CD4-positive, alpha-beta T cell treated with Interleukin-17A for 4 hours (primary cell): ENCODE measurements at regions not wholly inside any gene's neighbourhood (a gene's known extent, or its start where the extent isn't known, plus 50 kb on each side); places are given as distances from the start of the nearest gene placed in this dataset.

Experiments
- DNase-seq: peaks from one replicate; pipeline ENCODE4 v3.0.0-alpha.2; 2020; ENCODE audit warnings: mixed read lengths

GRCh38 chr5:124252747-124253146 is 493.7 kb downstream of the ZNF608 start:
- DNase-seq = no peak

- no peak for DNase-seq
These were observed 494.2 kb downstream of the ZNF608 start for GRCh38 chr5:124252191-124252638.

DNA sequence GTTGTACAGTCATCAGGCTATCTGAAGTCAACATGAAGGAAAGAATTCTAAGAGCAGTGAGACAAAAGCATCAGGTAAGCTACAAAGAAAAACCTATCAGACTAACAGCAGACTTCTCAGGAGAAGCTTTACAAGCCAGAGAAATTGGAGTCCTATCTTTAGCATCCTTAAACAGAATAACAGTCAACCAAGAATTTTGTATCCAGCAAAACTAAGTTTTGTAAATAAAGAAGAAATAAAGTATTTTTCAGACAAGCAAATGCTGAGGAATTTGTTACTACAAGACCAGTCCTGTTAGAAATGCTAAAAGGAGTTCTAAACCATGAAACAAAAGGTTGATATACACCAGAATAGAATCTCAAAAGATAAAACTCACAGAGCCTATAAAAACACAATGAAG is 501.2 kb downstream of the ZNF608 start:
- DNase-seq = no peak

DNA sequence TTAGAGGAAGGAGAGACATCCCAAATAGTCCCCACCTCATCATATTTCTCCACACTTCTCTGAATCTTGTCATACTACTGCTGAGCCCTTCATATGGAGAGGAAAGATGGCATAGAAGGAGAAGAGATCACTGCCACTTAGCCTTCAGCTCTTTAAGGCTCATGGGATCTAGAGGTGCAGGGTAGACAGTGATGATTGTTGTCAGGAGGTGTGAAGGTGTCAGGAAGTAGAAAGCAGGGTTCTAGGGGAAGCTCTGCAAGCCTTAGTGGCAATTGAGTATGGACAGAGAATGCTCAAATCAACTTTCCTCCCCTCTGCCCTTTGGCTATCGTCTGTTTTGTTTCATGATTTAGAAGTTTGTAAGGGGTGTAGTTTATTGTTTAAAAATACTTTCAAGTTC is 505.7 kb downstream of the ZNF608 start:
- no peak for DNase-seq

DNA sequence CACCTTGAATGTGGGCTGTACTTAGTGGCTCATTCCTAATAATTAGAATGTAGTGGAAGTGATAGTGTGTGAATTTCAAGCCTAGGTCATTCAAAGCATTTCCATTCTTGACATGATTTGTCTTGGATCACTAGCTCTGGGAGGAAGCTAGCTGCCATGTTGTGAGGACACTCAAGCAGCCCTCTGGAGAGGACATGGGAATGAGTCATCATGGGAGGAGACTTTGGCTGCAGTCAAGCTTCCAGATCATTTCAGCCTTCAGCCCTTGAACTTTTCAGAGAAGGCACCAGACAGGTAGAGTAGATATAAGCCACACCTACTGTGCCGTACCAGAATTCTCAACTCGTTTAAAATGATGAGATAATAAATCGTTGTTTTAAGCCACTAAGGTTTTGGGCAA is 506.9 kb downstream of the ZNF608 start:
- DNase-seq = no peak

DNA sequence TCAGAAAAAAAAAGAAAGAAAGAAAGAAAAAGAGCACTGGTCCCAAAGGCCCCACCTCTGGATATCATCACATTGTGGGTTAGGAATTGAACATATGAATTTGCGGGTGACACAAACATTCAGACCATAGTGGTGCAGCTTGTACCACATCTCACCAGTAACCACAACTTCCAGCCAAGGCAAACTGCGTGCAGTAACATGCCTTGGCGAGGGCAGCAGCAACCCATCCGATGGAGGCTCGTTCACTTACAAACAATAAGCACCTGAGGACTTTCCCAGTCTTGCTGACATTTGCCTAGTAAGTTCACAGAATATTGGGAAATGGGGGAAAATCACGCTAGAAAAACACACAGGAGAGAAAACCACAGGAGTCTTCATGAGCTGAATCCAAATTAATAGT is 508.1 kb downstream of the ZNF608 start:
- DNase-seq = no peak

GRCh38 chr5:124237206-124237695 is 509.2 kb downstream of the ZNF608 start:
- no peak for DNase-seq

GRCh38 chr5:124236361-124237205 is 509.9 kb downstream of the ZNF608 start:
- no peak for DNase-seq

DNA sequence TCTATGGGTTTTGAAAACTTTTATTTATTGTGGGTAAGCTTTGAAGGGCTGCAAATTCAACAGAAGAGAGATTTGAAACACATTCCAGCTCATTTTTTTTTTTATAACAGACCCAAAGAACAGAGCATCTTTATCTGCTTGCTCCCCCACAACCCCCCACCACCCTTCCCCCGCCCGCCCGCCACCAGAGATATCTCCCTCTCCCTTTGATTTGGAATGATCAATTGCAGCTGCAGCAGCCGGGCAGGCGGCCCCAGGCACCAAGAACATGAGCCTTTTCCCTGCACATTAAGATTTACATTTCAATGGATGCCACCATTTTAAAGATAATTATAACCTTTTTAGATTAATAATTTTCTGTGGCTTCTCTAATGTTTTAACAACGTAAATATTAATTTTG is 510.9 kb downstream of the ZNF608 start:
- no peak for DNase-seq

DNA sequence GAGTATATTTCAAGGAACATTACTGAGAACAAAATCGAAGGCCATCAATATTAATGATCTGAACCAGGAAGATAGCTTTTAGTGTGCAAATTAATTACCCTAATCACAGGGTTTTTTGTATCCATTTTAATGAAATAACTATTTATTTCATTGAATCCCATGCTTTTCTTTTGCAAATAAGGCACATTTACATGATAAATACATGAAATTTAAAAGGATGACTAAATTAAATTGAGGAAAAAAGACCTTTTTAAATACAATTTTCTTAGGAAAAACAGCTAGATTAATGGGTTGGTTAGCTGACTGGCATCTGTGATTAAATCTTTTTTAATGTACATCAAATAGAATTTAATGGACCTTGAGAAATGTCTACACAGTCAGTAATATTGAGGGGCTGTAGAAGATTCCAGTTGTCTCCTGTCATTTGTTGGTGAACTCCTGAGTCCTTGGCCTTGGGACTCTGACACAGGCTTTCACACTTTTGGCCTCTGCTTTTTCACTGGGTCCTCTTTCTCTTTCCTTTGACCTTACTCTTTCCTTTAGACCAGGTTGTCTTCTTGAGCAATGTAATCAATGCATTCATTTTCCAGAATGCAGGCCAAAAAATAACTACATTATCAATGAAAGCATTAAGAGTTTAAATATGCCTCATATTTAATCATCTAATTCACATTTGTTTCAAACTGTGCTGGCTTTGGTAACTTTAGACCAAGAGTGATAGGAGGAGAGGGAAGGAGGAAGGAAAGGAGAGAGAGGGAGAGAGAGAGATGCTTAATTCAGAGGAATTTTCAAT is 511.5 kb downstream of the ZNF608 start:
- no peak for DNase-seq

GRCh38 chr5:124234022-124234769 is 512.2 kb downstream of the ZNF608 start:
- no peak for DNase-seq

GRCh38 chr5:124232515-124232914 is 513.9 kb downstream of the ZNF608 start:
- no peak for DNase-seq

- DNase-seq = no peak
These were observed 514.6 kb downstream of the ZNF608 start for GRCh38 chr5:124231802-124232201.

- DNase-seq = no peak
These were observed 515.2 kb downstream of the ZNF608 start for GRCh38 chr5:124231230-124231629.

- no peak for DNase-seq
These were observed 516.0 kb downstream of the ZNF608 start for GRCh38 chr5:124230456-124230855.

DNA sequence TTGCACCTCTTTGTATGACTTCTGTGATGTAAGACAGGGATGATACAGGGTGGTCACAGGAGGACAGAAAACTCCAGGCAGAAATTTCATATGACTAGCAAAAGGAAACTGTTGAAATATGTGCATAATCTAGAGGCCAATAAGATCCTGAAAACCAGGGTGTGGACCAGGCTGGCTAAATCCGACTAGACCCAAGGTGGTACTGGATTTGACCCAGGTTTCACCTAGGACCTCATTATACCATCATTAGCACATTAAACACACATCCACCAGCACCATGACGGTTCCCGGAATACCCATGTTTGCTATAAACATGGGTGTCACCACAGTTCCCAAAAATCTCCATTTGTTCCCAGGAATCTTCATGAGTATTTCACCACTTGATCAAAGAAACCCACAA is 517.1 kb downstream of the ZNF608 start:
- no peak for DNase-seq

DNA sequence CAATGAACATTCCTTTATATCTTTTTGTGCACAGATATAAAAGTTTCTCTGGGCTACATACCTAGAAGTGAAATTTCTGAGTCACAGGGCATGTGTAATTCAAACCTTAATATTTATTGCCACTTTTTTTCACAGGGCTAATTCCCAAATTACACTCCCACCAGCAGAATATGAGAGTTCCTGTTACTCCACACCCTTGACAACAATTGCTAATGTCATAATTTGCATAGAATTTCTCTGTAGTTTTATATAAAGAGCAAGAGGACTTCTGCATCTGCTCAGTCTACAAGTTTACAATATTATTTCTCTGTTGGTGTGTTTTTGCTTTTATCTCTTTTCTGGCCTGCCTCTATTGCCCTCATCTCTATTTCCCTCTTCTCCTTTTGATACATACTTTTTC is 518.5 kb downstream of the ZNF608 start:
- no peak for DNase-seq

DNA sequence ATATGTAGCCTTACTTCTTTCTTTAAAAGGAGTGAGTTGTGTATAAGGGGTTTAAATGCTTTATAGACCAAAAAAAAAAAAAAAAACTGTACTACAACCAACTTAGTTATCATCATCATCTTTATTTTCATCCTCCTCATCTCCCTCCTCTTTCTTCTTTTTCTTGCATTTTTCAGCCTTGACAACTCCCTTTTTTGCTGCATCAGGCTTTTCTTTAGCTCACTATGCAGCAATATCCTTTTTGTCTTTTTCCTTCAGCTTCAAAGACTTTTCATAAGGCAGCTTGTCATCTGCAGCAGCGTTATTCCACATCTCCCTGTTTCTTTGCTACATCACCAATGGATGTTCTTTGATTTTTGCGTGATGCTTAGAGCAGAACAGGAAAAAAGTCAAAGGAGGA is 526.0 kb downstream of the ZNF608 start:
- DNase-seq = no peak

GRCh38 chr5:124212934-124213333 is 533.5 kb downstream of the ZNF608 start:
- DNase-seq = no peak

- no peak for DNase-seq
These were observed 536.1 kb downstream of the ZNF608 start for GRCh38 chr5:124210111-124210910.

GRCh38 chr5:124207118-124207517 is 539.3 kb downstream of the ZNF608 start:
- DNase-seq = no peak

DNA sequence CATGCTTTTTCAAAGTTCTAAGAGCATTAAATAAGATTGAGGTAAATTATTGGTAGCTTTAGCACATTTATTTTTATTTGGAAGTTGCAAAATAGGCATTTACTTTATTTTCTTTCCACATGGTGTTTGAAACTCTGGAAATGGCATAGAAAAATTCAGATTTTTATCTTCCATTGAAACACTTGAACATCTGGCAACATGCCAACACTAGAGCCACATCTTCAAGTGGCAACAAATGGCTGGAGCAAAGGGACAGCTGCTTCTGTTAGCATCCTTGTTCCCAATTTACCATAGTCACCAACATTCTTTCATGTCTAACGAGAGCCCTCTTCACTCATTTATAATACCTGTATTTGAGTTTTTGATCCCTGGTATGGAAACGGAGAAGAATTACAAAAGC is 539.9 kb downstream of the ZNF608 start:
- no peak for DNase-seq
